ENCODE measurements at regions not wholly inside any gene's neighbourhood (a gene's known extent, or its start where the extent isn't known, plus 50 kb on each side); places are given as distances from the start of the nearest gene placed in this dataset.

- TF ChIP-seq, protein P1, sequence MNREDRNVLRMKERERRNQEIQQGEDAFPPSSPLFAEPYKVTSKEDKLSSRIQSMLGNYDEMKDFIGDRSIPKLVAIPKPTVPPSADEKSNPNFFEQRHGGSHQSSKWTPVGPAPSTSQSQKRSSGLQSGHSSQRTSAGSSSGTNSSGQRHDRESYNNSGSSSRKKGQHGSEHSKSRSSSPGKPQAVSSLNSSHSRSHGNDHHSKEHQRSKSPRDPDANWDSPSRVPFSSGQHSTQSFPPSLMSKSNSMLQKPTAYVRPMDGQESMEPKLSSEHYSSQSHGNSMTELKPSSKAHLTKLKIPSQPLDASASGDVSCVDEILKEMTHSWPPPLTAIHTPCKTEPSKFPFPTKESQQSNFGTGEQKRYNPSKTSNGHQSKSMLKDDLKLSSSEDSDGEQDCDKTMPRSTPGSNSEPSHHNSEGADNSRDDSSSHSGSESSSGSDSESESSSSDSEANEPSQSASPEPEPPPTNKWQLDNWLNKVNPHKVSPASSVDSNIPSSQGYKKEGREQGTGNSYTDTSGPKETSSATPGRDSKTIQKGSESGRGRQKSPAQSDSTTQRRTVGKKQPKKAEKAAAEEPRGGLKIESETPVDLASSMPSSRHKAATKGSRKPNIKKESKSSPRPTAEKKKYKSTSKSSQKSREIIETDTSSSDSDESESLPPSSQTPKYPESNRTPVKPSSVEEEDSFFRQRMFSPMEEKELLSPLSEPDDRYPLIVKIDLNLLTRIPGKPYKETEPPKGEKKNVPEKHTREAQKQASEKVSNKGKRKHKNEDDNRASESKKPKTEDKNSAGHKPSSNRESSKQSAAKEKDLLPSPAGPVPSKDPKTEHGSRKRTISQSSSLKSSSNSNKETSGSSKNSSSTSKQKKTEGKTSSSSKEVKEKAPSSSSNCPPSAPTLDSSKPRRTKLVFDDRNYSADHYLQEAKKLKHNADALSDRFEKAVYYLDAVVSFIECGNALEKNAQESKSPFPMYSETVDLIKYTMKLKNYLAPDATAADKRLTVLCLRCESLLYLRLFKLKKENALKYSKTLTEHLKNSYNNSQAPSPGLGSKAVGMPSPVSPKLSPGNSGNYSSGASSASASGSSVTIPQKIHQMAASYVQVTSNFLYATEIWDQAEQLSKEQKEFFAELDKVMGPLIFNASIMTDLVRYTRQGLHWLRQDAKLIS (CRISPR knock-in tag; IDR thresholded peaks at IDR 0.05; ENCODE audit: borderline replicate concordance), result no peak
- TF ChIP-seq ZMAT4 (CRISPR knock-in tag; IDR thresholded peaks at IDR 0.05), result no peak
- no peak for TF ChIP-seq ATF1 (CRISPR knock-in tag; IDR thresholded peaks at IDR 0.05)
- TF ChIP-seq ZNF138 (CRISPR knock-in tag; conservative IDR thresholded peaks at IDR 0.05), result no peak
- TF ChIP-seq, protein P2, sequence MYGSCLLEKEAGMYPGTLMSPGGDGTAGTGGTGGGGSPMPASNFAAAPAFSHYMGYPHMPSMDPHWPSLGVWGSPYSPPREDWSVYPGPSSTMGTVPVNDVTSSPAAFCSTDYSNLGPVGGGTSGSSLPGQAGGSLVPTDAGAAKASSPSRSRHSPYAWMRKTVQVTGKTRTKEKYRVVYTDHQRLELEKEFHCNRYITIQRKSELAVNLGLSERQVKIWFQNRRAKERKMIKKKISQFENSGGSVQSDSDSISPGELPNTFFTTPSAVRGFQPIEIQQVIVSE (CRISPR knock-in tag; IDR thresholded peaks at IDR 0.05; ENCODE audit: borderline replicate concordance), result no peak
- TF ChIP-seq MXD4 (CRISPR knock-in tag; IDR thresholded peaks at IDR 0.05; ENCODE audit: borderline replicate concordance), result no peak
- TF ChIP-seq ZSCAN18 (CRISPR knock-in tag; IDR thresholded peaks at IDR 0.05), result no peak
- no peak for TF ChIP-seq EMX1 (CRISPR knock-in tag; IDR thresholded peaks at IDR 0.05)
- TF ChIP-seq HMGA2 (CRISPR knock-in tag; IDR thresholded peaks at IDR 0.05), result no peak
- no peak for TF ChIP-seq ERG (CRISPR knock-in tag; IDR thresholded peaks at IDR 0.05)
- TF ChIP-seq TEAD4 (CRISPR knock-in tag; IDR thresholded peaks at IDR 0.05), result no peak
- TF ChIP-seq ZNF219 (CRISPR knock-in tag; IDR thresholded peaks at IDR 0.05; ENCODE audit: borderline replicate concordance), result no peak
- TF ChIP-seq SMAD3 (CRISPR knock-in tag; IDR thresholded peaks at IDR 0.05; ENCODE audit: borderline replicate concordance), result no peak
- no peak for TF ChIP-seq NFE2L1 (CRISPR knock-in tag; IDR thresholded peaks at IDR 0.05)
- TF ChIP-seq CREM (CRISPR knock-in tag; IDR thresholded peaks at IDR 0.05), result no peak
These were observed 97.3 kb upstream of the STXBP5 start (continued) for GRCh38 chr6:147106759-147107401.

DNA sequence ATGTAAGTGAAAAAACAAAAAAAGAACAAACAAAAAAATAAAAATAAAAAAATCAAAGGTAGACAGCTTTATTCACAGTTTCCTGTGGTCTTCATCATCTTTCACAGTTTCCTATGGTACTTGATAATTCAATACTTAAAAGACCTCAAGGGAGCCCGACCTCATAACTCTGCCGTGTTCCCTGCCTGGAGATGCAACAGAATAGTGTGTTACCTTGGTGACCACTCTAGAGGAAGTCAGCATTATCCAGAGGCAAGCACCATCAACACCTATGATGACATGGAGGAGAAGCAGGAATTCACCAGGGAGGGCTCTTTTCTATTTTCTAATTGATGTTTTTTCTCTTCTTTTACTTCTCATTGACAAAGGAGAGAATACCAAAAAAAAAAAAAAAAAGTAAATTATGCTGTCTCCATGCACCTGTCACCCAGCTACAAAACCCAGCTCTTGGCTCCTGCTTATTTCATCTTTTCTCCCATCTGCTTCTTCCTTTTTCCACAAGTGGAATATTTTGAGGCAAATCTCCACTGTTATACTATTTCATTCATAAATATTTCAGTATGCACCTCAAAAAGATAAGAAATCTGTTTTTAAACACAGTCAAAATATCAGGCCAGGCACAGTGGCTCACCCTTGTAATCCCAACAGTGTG lies 95.8 kb upstream of the STXBP5 start:
- Mint-ChIP-seq H3K9me3 (no peaks in the 10 kb centered on the region), H3K4me3 (no peak overlapping the region), H3K27ac (no peak overlapping the region), H3K27me3 (ENCODE audit: low read depth) (no peaks in the 10 kb centered on the region), H3K4me1 (no peaks in the 10 kb centered on the region), H3K36me3 (no peaks in the 10 kb centered on the region)
- DNase-seq (ENCODE audit: low spot score), result no peak
- ChIA-PET CTCF (no interaction called here), POLR2A (no interaction called here)
- no peak for ATAC-seq
- no peak for TF ChIP-seq GABPB1 (CRISPR knock-in tag; IDR thresholded peaks at IDR 0.05)
- TF ChIP-seq ARID4B (CRISPR knock-in tag; IDR thresholded peaks at IDR 0.05; ENCODE audit: borderline replicate concordance), result no peak
- TF ChIP-seq ZBTB43 (CRISPR knock-in tag; IDR thresholded peaks at IDR 0.05), result no peak
- TF ChIP-seq IRF2 (CRISPR knock-in tag; IDR thresholded peaks at IDR 0.05; ENCODE audit: borderline replicate concordance, low read depth), result no peak
- TF ChIP-seq, protein P3, sequence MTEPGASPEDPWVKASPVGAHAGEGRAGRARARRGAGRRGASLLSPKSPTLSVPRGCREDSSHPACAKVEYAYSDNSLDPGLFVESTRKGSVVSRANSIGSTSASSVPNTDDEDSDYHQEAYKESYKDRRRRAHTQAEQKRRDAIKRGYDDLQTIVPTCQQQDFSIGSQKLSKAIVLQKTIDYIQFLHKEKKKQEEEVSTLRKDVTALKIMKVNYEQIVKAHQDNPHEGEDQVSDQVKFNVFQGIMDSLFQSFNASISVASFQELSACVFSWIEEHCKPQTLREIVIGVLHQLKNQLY (CRISPR knock-in tag; IDR thresholded peaks at IDR 0.05), result no peak
- TF ChIP-seq CREM (CRISPR knock-in tag; IDR thresholded peaks at IDR 0.05), result no peak

Data from WTC11 (cell line).